IMR-90 (cell line): ENCODE measurements at regions not wholly inside any gene's neighbourhood (a gene's known extent, or its start where the extent isn't known, plus 50 kb on each side); places are given as distances from the start of the nearest gene placed in this dataset.
A peak's percentile ranks its signal among the peaks of the same experiment; 100 is the strongest.

ENCODE experiments used
- ATAC-seq: fragments of 200-7000 bp; cut with Tn5 transposase; 2 replicates; pipeline ENCODE4 v1.9.1; 2020; ENCODE audit warnings: low read depth, mild to moderate bottlenecking, moderate library complexity
- BruUV-seq: library from RNA; stranded (reverse); fragments of 400-500 nt; replicated peaks from 2 replicates; lab custom pipeline; 2021; lab: Mats Ljungman, UMichigan
- CTCF ChIA-PET: fragments of 300-600 bp; formaldehyde crosslinking; extraction: SDS; loops from one replicate; lab custom pipeline; 2021; ENCODE audit warnings: antibody characterized with exemption; lab: Yijun Ruan, JAX
- POLR2A ChIA-PET: fragments of 300-600 bp; sonication (Branson Sonifier 250); formaldehyde crosslinking; loops from one replicate; lab custom pipeline; 2022; ENCODE audit warnings: antibody characterized with exemption; ENCODE audit not compliant: unreplicated experiment; lab: Charles Lee
- DNase-seq: peaks from one replicate; pipeline ENCODE4 v3.0.0; 2013
- H2AFZ ChIP-seq: replicated peaks from 2 replicates; pipeline ENCODE3; 2013; ENCODE audit warnings: low read length, mild to moderate bottlenecking; ENCODE audit not compliant: poor library complexity
- H2AK5ac ChIP-seq: 2 replicates; pipeline ENCODE4 v1.6.1; 2013; ENCODE audit warnings: low read depth, low read length, inconsistent platforms
- H2AK9ac ChIP-seq: replicated peaks from 2 replicates; pipeline ENCODE3; 2013; ENCODE audit warnings: mild to moderate bottlenecking, low read depth, low read length, moderate library complexity; ENCODE audit not compliant: poor library complexity
- H2BK120ac ChIP-seq: 2 replicates; pipeline ENCODE4 v1.6.1; 2013; ENCODE audit warnings: low read depth, low read length, inconsistent platforms
- H2BK15ac ChIP-seq: 3 replicates; pipeline ENCODE4 v1.6.1; 2013; ENCODE audit warnings: low read depth, low read length, inconsistent platforms
- H2BK20ac ChIP-seq: 2 replicates; pipeline ENCODE4 v1.6.1; 2013; ENCODE audit warnings: low read depth, mild to moderate bottlenecking, inconsistent platforms, low read length, moderate library complexity
- H2BK5ac ChIP-seq: 2 replicates; pipeline ENCODE4 v1.6.1; 2013; ENCODE audit warnings: mild to moderate bottlenecking, low read depth, low read length, inconsistent platforms; ENCODE audit not compliant: poor library complexity, severe bottlenecking
- H3K14ac ChIP-seq: replicated peaks from 2 replicates; pipeline ENCODE4 v1.6.1; 2013; ENCODE audit warnings: low read depth, low read length, inconsistent platforms
- H3K18ac ChIP-seq: 2 replicates; pipeline ENCODE4 v1.6.1; 2013; ENCODE audit warnings: low read depth, low read length, control low read depth
- H3K23ac ChIP-seq: 2 replicates; pipeline ENCODE4 v1.6.1; 2013; ENCODE audit warnings: low read depth, low read length, inconsistent platforms
- H3K27ac ChIP-seq: 2 replicates; pipeline ENCODE4 v1.5.1; 2013; ENCODE audit warnings: mild to moderate bottlenecking, control low read depth, low read length; ENCODE audit not compliant: insufficient read depth
- H3K27me3 ChIP-seq: 2 replicates; pipeline ENCODE4 v1.6.1; 2013; ENCODE audit warnings: low read length; ENCODE audit not compliant: control insufficient read depth, insufficient read depth
- H3K36me3 ChIP-seq: 2 replicates; pipeline ENCODE4 v1.6.1; 2013; ENCODE audit warnings: low read length, mixed read lengths; ENCODE audit not compliant: control insufficient read depth, insufficient read depth
- H3K4ac ChIP-seq: 2 replicates; pipeline ENCODE4 v1.6.1; 2013; ENCODE audit warnings: low read depth, low read length, inconsistent platforms
- H3K4me1 ChIP-seq: 2 replicates; pipeline ENCODE4 v1.6.1; 2013; ENCODE audit warnings: low read length, mixed read lengths; ENCODE audit not compliant: control insufficient read depth, insufficient read depth
- H3K4me2 ChIP-seq: 2 replicates; pipeline ENCODE4 v1.6.1; 2013; ENCODE audit warnings: low read depth, mild to moderate bottlenecking, control low read depth, low read length, moderate library complexity
- H3K4me3 ChIP-seq: 2 replicates; pipeline ENCODE4 v1.5.1; 2013; ENCODE audit warnings: low read depth, mild to moderate bottlenecking, control low read depth, low read length, moderate library complexity; ENCODE audit not compliant: insufficient read depth
- H3K56ac ChIP-seq: 2 replicates; pipeline ENCODE4 v1.6.1; 2013; ENCODE audit warnings: low read length, inconsistent platforms; ENCODE audit not compliant: insufficient read depth; ENCODE audit errors: extremely low read depth
- H3K79me1 ChIP-seq, 2 experiments: 2 replicates each; pipeline ENCODE4 v1.6.1; 2013; ENCODE audit warnings: low read length in 2 of 2, inconsistent platforms in 1 of 2, low read depth in 1 of 2
- H3K9ac ChIP-seq: 2 replicates; pipeline ENCODE4 v1.6.1; 2013; ENCODE audit warnings: low read depth, low read length, control low read depth
- H3K9me1 ChIP-seq: 2 replicates; pipeline ENCODE4 v1.6.1; 2013; ENCODE audit warnings: low read length, inconsistent platforms; ENCODE audit not compliant: insufficient read depth
- H3K9me3 ChIP-seq: 2 replicates; pipeline ENCODE4 v1.6.1; 2013; ENCODE audit warnings: low read length; ENCODE audit not compliant: control insufficient read depth, insufficient read depth
- H4K20me1 ChIP-seq: 2 replicates; pipeline ENCODE4 v1.6.1; 2013; ENCODE audit warnings: low read length, inconsistent platforms; ENCODE audit not compliant: insufficient read depth
- H4K5ac ChIP-seq: 2 replicates; pipeline ENCODE4 v1.6.1; 2013; ENCODE audit warnings: mild to moderate bottlenecking, low read depth, low read length, control low read depth
- H4K8ac ChIP-seq, 2 experiments: 2 replicates each; pipeline ENCODE4 v1.6.1; 2013; ENCODE audit warnings: low read depth in 2 of 2, low read length in 2 of 2, control low read depth in 1 of 2, inconsistent platforms in 1 of 2
- H4K91ac ChIP-seq: 2 replicates; pipeline ENCODE4 v1.6.1; 2013; ENCODE audit warnings: low read depth, low read length, inconsistent platforms; ENCODE audit not compliant: insufficient read depth
- MAFK ChIP-seq: IDR thresholded peaks from 2 replicates; pipeline ENCODE4 v1.6.1; 2012; ENCODE audit warnings: low read depth, low read length, improper control_type of control experiment
- MAZ ChIP-seq: IDR thresholded peaks from 2 replicates; pipeline ENCODE4 v1.6.1; 2012; ENCODE audit warnings: low read depth, mild to moderate bottlenecking, low read length, improper control_type of control experiment, moderate library complexity, borderline replicate concordance
- WGBS, 2 experiments: methylation state at CpG; one replicate each; pipeline versions ENCODE4 v1.1.5 to v1.1.7; 2013; ENCODE audit warnings: missing lambda C conversion rate in 2 of 2; ENCODE audit not compliant: insufficient read length in 1 of 2; ENCODE audit errors: extremely low coverage in 2 of 2; 5-methylcytosine and 5-hydroxymethylcytosine counted together
- dilution Hi-C: fragments of 300-500 bp; cut with HindIII; formaldehyde crosslinking; loops from one replicate; pipeline ENCODE4 v1.14.3; 2018; ENCODE audit warnings: low sequenced_read_pairs; ENCODE audit not compliant: unreplicated experiment
- in situ Hi-C: fragments of 300-500 bp; cut with MboI; formaldehyde crosslinking; loops from 3 replicates; pipeline ENCODE4 v1.14.3; 2019; ENCODE audit warnings: low sequenced_read_pairs, inconsistent platforms, mixed read lengths
- intact Hi-C: fragments of 100-400 bp; cut with micrococcal nuclease; formaldehyde crosslinking; loops from 2 replicates; pipeline ENCODE4 v1.10.0; 2022

DNA sequence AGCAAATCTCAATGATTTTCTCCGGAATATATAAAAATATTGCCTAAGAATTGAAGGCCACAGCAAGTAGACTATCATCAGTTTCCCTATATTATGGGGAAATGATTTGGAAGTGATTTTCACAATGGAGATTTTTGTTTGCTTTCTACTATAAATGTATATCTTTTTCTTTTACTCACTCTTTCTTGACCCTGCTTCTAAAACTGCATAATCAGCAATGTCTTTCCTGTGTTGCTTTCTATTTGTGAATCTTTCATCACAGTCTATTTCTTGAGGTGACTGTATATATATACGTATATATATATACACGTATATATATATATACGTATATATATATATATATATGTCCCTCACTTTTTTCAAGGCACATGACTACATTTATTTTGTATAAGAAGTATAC is 622.6 kb downstream of the DTWD2 start:
- no peak overlapping the region for H4K8ac ChIP-seq
- no peak overlapping the region for H2AK5ac ChIP-seq
- no CpG with 5 or more reads among the region's 4 CpGs for WGBS, 2 experiments
- H3K56ac ChIP-seq: no peak overlapping the region
- no peaks in the 10 kb centered on the region for H4K20me1 ChIP-seq
- no peak overlapping the region for H4K5ac ChIP-seq
- H3K4me1 ChIP-seq: no peaks in the 10 kb centered on the region
- no peak overlapping the region for H3K27ac ChIP-seq
- no peak overlapping the region for H3K18ac ChIP-seq
- H3K79me1 ChIP-seq: no peaks in the 10 kb centered on the region
- H3K14ac ChIP-seq: no peak overlapping the region
- no peak overlapping the region for H4K91ac ChIP-seq
- no peak overlapping the region for H2BK20ac ChIP-seq
- peaks cover 1% of the 10 kb centered on the region; the same call in 1 of the 2 replicates for H3K9me3 ChIP-seq
- dilution Hi-C loops (no loop called here), in situ Hi-C loops (no loop called here), intact Hi-C loops (no loop called here)
- no peak overlapping the region for H2AK9ac ChIP-seq
- no peak overlapping the region for H3K9ac ChIP-seq
- no peak overlapping the region for H2BK15ac ChIP-seq
- ATAC-seq: no peak
- H3K23ac ChIP-seq: no peak overlapping the region
- H3K4me3 ChIP-seq: no peak overlapping the region
- H2BK5ac ChIP-seq: no peak overlapping the region
- no peak overlapping the region for H3K4ac ChIP-seq
- BruUV-seq: no TSS peak
- no peaks in the 10 kb centered on the region for H3K36me3 ChIP-seq
- no peaks in the 10 kb centered on the region for H3K27me3 ChIP-seq
- ChIA-PET CTCF (no interaction called here), POLR2A (no interaction called here)
- no peak overlapping the region for H2BK120ac ChIP-seq
- TF ChIP-seq MAFK (peak; percentile 43; the same call in 1 of the 2 replicates), MAZ (no peak)
- H2AFZ ChIP-seq: no peak overlapping the region
- no peak overlapping the region for H3K4me2 ChIP-seq
- no peaks in the 10 kb centered on the region for H3K9me1 ChIP-seq
- DNase-seq: no peak
